Lower leg skin (tissue), 4 donors: ENCODE measurements at regions not wholly inside any gene's neighbourhood (a gene's known extent, or its start where the extent isn't known, plus 50 kb on each side); places are given as distances from the start of the nearest gene placed in this dataset.

ENCODE experiments used
- DNase-seq, 2 donors: peaks; one replicate each; pipeline ENCODE4 v3.0.0-alpha.2; 2019; ENCODE audit warnings: low spot score in 2 of 2
- H3K4me3 ChIP-seq: fragments of 200-600 bp; sonication (generic); 2 replicates; pipeline ENCODE4 v1.5.1; 2017; ENCODE audit warnings: mild to moderate bottlenecking, low read depth; ENCODE audit not compliant: poor library complexity, severe bottlenecking
- CTCF ChIP-seq, 3 donors: fragments of 450-650 bp; IDR thresholded peaks; one replicate each; pipeline ENCODE4 v1.5.1; 2016; ENCODE audit warnings: antibody characterized with exemption in 3 of 3, mild to moderate bottlenecking in 3 of 3, moderate library complexity in 2 of 3
- POLR2A ChIP-seq, 2 donors: fragments of 450-650 bp; IDR thresholded peaks; one replicate each; pipeline ENCODE4 v1.6.1; 2016 to 2017; ENCODE audit warnings: antibody characterized with exemption in 2 of 2, mild to moderate bottlenecking in 1 of 2, moderate library complexity in 1 of 2
- WGBS, 2 donors: methylation state at CpG; one replicate each; pipeline ENCODE4 v1.1.5; 2018; 5-methylcytosine and 5-hydroxymethylcytosine counted together
- intact Hi-C: fragments of 100-400 bp; cut with DNase I; formaldehyde crosslinking; loops from one replicate; pipeline ENCODE4 v1.15.0; 2023; ENCODE audit warnings: low total_unique reads

- intact Hi-C loops: no loop called here
- no peak overlapping the region for H3K4me3 ChIP-seq
- WGBS, 2 donors: 71 to 90% methylated on average over 4 of the region's 4 CpGs
- DNase-seq: no peak
- no peak for TF ChIP-seq CTCF (IDR thresholded peaks at IDR 0.05)
- no peak for TF ChIP-seq POLR2A (IDR thresholded peaks at IDR 0.05)
Observed at GRCh38 chr3:181952929-181953328, 241.2 kb downstream of the SOX2 start.

- TF ChIP-seq POLR2A (IDR thresholded peaks at IDR 0.05) (no peak), CTCF (IDR thresholded peaks at IDR 0.05) (no peak)
- no peak for DNase-seq
- intact Hi-C loops: no loop called here
- no peak overlapping the region for H3K4me3 ChIP-seq
- WGBS, 2 donors: 86 to 91% methylated on average over 2 of the region's 2 CpGs
Observed at GRCh38 chr3:181955566-181955965, 243.8 kb downstream of the SOX2 start.

GRCh38 chr3:181956122-181956521, 244.4 kb downstream of the SOX2 start:
- H3K4me3 ChIP-seq: no peak overlapping the region
- TF ChIP-seq POLR2A (IDR thresholded peaks at IDR 0.05): no peak
- no peak for TF ChIP-seq CTCF (IDR thresholded peaks at IDR 0.05)
- DNase-seq: no peak
- intact Hi-C loops: no loop called here
- WGBS, 2 donors: 50 to 62% methylated on average over 5 of the region's 5 CpGs

GRCh38 chr3:181966393-181966792, 254.7 kb downstream of the SOX2 start:
- TF ChIP-seq CTCF (IDR thresholded peaks at IDR 0.05) (no peak), POLR2A (IDR thresholded peaks at IDR 0.05) (no peak)
- 56% methylated on average over 4 of the region's 4 CpGs for WGBS, 2 donors
- intact Hi-C loops: no loop called here
- no peak overlapping the region for H3K4me3 ChIP-seq
- DNase-seq: no peak

- 70 to 73% methylated on average over 3 of the region's 3 CpGs for WGBS, 2 donors
- no peak for DNase-seq
- H3K4me3 ChIP-seq: no peak overlapping the region
- intact Hi-C loops: no loop called here
- TF ChIP-seq POLR2A (IDR thresholded peaks at IDR 0.05): no peak
- TF ChIP-seq CTCF (IDR thresholded peaks at IDR 0.05): no peak
Observed at GRCh38 chr3:181969925-181970324, 258.2 kb downstream of the SOX2 start.

GRCh38 chr3:181971424-181971823, 259.7 kb downstream of the SOX2 start:
- no peak overlapping the region for H3K4me3 ChIP-seq
- no peak for TF ChIP-seq POLR2A (IDR thresholded peaks at IDR 0.05)
- no peak for TF ChIP-seq CTCF (IDR thresholded peaks at IDR 0.05)
- intact Hi-C loops: no loop called here
- DNase-seq: no peak
- WGBS, 2 donors: 44 to 61% methylated on average over 2 of the region's 2 CpGs
